ENCODE measurements at regions not wholly inside any gene's neighbourhood (a gene's known extent, or its start where the extent isn't known, plus 50 kb on each side); places are given as distances from the start of the nearest gene placed in this dataset.
"Not testable (repeated sequence)": the region's sequence is repeated elsewhere in the genome, so short reads cannot be mapped to it uniquely, and the experiment has no call there.

DNA sequence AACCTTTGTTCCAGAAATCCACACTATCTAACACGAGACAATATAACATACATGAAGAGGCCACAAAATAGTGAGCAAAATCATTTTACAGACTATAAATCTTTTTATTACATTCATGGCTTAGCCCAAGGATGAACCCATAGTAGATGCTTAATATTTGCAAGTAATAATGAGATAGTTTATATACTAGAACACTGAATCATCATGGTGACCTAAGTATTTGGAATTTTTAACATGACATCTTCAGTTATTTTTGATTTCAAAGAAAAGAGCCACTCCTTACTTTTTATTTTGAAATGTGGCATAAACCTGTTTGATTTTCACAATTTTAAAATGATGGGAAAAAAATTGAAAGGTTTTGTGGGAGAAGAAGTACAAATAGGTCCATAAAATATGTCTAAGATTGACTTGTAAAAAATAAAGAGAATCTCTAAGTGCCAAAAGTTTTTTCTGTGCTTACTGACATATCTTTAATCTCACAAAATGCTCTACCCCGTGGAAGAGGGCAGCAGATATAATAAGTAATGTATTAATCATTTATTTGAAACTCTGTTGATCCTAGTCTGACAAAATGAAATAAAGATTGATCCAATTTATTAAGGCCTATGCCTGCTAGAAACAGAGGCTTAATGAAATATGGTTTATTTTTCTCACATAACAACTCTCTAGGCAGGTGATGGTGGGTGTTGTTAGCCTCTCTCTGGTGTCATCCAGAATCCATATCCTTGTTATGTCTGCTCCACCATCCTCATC, 224.5 kb upstream of the CENPE start:
- no peak overlapping the region for H3K4me3 ChIP-seq
- H3K27me3 ChIP-seq, result no peaks in the 10 kb centered on the region
- TF ChIP-seq POLR2AphosphoS5 (IDR thresholded peaks at IDR 0.05), result no peak
- TF ChIP-seq, protein P1, sequence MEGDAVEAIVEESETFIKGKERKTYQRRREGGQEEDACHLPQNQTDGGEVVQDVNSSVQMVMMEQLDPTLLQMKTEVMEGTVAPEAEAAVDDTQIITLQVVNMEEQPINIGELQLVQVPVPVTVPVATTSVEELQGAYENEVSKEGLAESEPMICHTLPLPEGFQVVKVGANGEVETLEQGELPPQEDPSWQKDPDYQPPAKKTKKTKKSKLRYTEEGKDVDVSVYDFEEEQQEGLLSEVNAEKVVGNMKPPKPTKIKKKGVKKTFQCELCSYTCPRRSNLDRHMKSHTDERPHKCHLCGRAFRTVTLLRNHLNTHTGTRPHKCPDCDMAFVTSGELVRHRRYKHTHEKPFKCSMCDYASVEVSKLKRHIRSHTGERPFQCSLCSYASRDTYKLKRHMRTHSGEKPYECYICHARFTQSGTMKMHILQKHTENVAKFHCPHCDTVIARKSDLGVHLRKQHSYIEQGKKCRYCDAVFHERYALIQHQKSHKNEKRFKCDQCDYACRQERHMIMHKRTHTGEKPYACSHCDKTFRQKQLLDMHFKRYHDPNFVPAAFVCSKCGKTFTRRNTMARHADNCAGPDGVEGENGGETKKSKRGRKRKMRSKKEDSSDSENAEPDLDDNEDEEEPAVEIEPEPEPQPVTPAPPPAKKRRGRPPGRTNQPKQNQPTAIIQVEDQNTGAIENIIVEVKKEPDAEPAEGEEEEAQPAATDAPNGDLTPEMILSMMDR (IDR thresholded peaks at IDR 0.05), result no peak
- no peak for TF ChIP-seq EP300 (IDR thresholded peaks at IDR 0.05)
- no peak for TF ChIP-seq POLR2A (IDR thresholded peaks at IDR 0.05)
- H3K36me3 ChIP-seq, result no peaks in the 10 kb centered on the region
- H3K27ac ChIP-seq, result no peak overlapping the region
- ATAC-seq, result no peak
- no peaks in the 10 kb centered on the region for H3K9me3 ChIP-seq
- WGBS, 2 donors (ENCODE audit: low coverage in 1 of 2), result 35 to 43% methylated on average over 2 of the region's 2 CpGs
- H3K4me1 ChIP-seq, result no peaks in the 10 kb centered on the region

DNA sequence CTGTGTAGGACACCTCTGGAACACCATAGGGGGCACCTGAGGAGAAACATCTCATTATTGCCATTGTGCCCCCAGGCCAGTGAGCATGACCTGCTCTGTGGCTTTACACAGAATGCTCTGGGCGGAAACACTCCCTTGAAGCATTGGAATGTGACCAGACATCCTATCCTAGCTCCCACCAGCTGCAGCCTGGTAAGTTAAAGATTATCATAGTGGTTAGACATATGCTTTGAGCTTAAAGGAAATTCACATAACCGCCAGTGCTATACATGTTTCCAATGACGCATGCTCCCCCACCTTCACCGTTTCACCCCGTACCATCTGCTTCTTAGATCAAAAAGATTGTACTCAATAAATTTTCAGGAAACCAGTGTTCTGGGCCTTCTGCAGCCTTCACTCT, 217.7 kb upstream of the CENPE start:
- no peak overlapping the region for H3K4me3 ChIP-seq
- no peaks in the 10 kb centered on the region for H3K9me3 ChIP-seq
- no peak for ATAC-seq
- TF ChIP-seq POLR2A (IDR thresholded peaks at IDR 0.05), result no peak
- TF ChIP-seq EP300 (IDR thresholded peaks at IDR 0.05), result no peak
- TF ChIP-seq, protein P1 (IDR thresholded peaks at IDR 0.05), result no peak
- no peak for TF ChIP-seq POLR2AphosphoS5 (IDR thresholded peaks at IDR 0.05)
- H3K27me3 ChIP-seq, result no peaks in the 10 kb centered on the region
- H3K36me3 ChIP-seq, result no peaks in the 10 kb centered on the region
- no peaks in the 10 kb centered on the region for H3K4me1 ChIP-seq
- WGBS, 2 donors (ENCODE audit: low coverage in 1 of 2), result 81% methylated on average over 5 of the region's 5 CpGs; no CpG with 5 or more reads in 1 of the 2 donors
- no peak overlapping the region for H3K27ac ChIP-seq

DNA sequence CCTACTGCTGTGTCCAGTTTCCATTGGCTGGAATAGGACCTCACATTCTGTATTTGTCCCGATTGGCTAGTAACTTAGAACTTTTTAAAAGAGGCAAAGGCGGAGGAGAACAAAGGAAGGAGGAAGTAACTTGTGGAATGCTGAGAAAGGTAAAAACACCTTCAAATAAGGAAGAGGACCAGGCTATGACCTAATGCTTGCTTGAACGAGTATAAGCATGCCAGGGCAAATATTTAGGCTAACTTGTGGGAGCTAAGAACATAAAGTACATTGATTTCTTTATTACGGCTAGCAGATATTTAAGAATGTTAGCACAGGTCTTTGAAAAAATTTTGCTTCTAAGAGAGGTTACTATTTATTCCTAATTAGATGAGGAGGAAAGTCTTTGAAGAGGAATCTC, 214.5 kb upstream of the CENPE start:
- H3K9me3 ChIP-seq, ATAC-seq, H3K4me3 ChIP-seq, H3K27me3 ChIP-seq, H3K27ac ChIP-seq, H3K4me1 ChIP-seq, H3K36me3 ChIP-seq: not testable (repeated sequence)
- 71 to 85% methylated on average over 3 to 4 of the region's 4 CpGs for WGBS, 2 donors (ENCODE audit: low coverage in 1 of 2)

DNA sequence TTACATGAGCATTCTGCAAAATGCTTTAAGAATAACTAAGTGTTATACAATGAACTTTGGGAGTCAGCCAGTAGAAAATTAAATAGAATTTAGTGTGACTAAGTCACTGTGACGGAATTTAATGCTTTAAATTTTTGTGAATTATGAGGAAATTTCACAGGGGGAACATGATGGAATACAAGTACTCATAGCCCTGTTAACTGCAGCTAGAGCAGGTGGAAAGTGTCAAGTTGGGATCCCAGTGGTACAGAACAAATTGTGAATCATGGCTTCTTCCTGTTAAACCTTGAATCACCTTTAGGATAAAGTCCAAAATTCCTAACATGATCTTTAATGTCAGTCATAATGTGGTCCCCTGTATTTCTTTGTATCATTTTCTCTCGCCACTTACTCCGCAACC, 212.2 kb upstream of the CENPE start:
- Histone ChIP-seq H3K27ac (no peak overlapping the region), H3K4me3 (no peak overlapping the region), H3K36me3 (no peaks in the 10 kb centered on the region), H3K4me1 (no peaks in the 10 kb centered on the region), H3K27me3 (no peaks in the 10 kb centered on the region), H3K9me3 (no peaks in the 10 kb centered on the region)
- no peak for ATAC-seq
- TF ChIP-seq POLR2A (IDR thresholded peaks at IDR 0.05) (no peak), EP300 (IDR thresholded peaks at IDR 0.05) (no peak), POLR2AphosphoS5 (IDR thresholded peaks at IDR 0.05) (no peak)
- TF ChIP-seq, protein P1 (IDR thresholded peaks at IDR 0.05), result no peak
- WGBS, 2 donors (ENCODE audit: low coverage in 1 of 2), result 67 to 73% methylated on average over 3 of the region's 3 CpGs

DNA sequence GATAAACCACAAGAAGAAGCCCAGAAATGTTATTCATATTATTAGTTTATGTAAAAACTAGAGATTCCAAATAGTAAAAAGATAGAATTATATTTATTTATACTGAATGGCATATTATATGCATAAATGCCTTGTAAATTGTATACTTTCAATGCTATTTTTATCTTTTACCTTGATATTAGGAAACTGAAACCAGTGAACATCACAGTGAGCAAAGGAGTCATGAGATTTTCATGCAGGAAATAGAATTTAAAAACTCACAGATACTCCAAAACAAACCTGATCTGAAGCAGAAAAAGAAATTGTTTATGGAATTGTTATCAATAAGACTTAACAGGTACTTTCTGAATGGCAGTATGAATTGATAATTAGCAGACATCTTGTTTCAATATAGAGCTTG, 207.3 kb upstream of the CENPE start:
- H3K4me1 ChIP-seq, result no peaks in the 10 kb centered on the region

More for the DNA sequence above, 207.3 kb upstream of the CENPE start:
- Histone ChIP-seq H3K4me3 (no peak overlapping the region), H3K27me3 (no peaks in the 10 kb centered on the region), H3K9me3 (no peaks in the 10 kb centered on the region), H3K27ac (no peak overlapping the region), H3K36me3 (no peaks in the 10 kb centered on the region)
- ATAC-seq, result no peak
- no peak for TF ChIP-seq EP300 (IDR thresholded peaks at IDR 0.05)
- no peak for TF ChIP-seq POLR2A (IDR thresholded peaks at IDR 0.05)
- TF ChIP-seq, protein P1 (IDR thresholded peaks at IDR 0.05), result no peak
- no peak for TF ChIP-seq POLR2AphosphoS5 (IDR thresholded peaks at IDR 0.05)

Data from gastroesophageal sphincter (tissue), 4 donors.